Glutamatergic neuron (in vitro differentiated cells): ENCODE measurements at regions not wholly inside any gene's neighbourhood (a gene's known extent, or its start where the extent isn't known, plus 50 kb on each side); places are given as distances from the start of the nearest gene placed in this dataset.

Experiments
- DNase-seq: peaks from one replicate; pipeline ENCODE4 v3.0.0; 2022
- H3K27ac Mint-ChIP-seq: one replicate; pipeline ENCODE4 v1.8.0; 2020; ENCODE audit warnings: mild to moderate bottlenecking, mixed read lengths, inconsistent platforms; ENCODE audit not compliant: unreplicated experiment
- H3K27me3 Mint-ChIP-seq: one replicate; pipeline ENCODE4 v1.8.0; 2020; ENCODE audit warnings: mild to moderate bottlenecking, moderate library complexity, mixed read lengths, inconsistent platforms; ENCODE audit not compliant: unreplicated experiment
- H3K36me3 Mint-ChIP-seq: one replicate; pipeline ENCODE4 v1.8.0; 2020; ENCODE audit warnings: mild to moderate bottlenecking, mixed read lengths, inconsistent platforms; ENCODE audit not compliant: unreplicated experiment
- H3K4me1 Mint-ChIP-seq: one replicate; pipeline ENCODE4 v1.8.0; 2020; ENCODE audit warnings: mild to moderate bottlenecking, low read depth, mixed read lengths, inconsistent platforms; ENCODE audit not compliant: unreplicated experiment
- H3K4me3 Mint-ChIP-seq: one replicate; pipeline ENCODE4 v1.8.0; 2020; ENCODE audit warnings: mild to moderate bottlenecking, mixed read lengths, inconsistent platforms; ENCODE audit not compliant: unreplicated experiment
- H3K9me3 Mint-ChIP-seq: one replicate; pipeline ENCODE4 v1.8.0; 2020; ENCODE audit warnings: mild to moderate bottlenecking, moderate library complexity, mixed read lengths, inconsistent platforms; ENCODE audit not compliant: unreplicated experiment
- CTCF ChIP-seq: fragments of 200-600 bp; sonication (generic); IDR thresholded peaks from one replicate; pipeline ENCODE4 v1.5.0; 2021; ENCODE audit not compliant: partially characterized antibody, unreplicated experiment

- no peaks in the 10 kb centered on the region for H3K36me3 Mint-ChIP-seq
- no peak overlapping the region for H3K27ac Mint-ChIP-seq
- peaks cover 2% of the 10 kb centered on the region for H3K27me3 Mint-ChIP-seq
- no peak overlapping the region for H3K4me3 Mint-ChIP-seq
- DNase-seq = no peak
- TF ChIP-seq CTCF = no peak
- peaks cover 3% of the 10 kb centered on the region for H3K9me3 Mint-ChIP-seq
- H3K4me1 Mint-ChIP-seq = no peaks in the 10 kb centered on the region
Measured at GRCh38 chr5:24397601-24398000, 247.2 kb downstream of the CDH10 start.

- TF ChIP-seq CTCF = no peak
- H3K27me3 Mint-ChIP-seq = peaks cover 2% of the 10 kb centered on the region
- H3K4me1 Mint-ChIP-seq = peaks cover 8% of the 10 kb centered on the region
- H3K4me3 Mint-ChIP-seq = no peak overlapping the region
- peaks cover 2% of the 10 kb centered on the region for H3K9me3 Mint-ChIP-seq
- no peaks in the 10 kb centered on the region for H3K36me3 Mint-ChIP-seq
- no peak for DNase-seq
- H3K27ac Mint-ChIP-seq = no peak overlapping the region
Measured at GRCh38 chr5:24401773-24402172, 243.0 kb downstream of the CDH10 start.

GRCh38 chr5:24407466-24407865 lies 237.3 kb downstream of the CDH10 start:
- H3K4me1 Mint-ChIP-seq = peaks cover 14% of the 10 kb centered on the region
- H3K27me3 Mint-ChIP-seq = no peaks in the 10 kb centered on the region
- DNase-seq = no peak
- peak overlapping the region; percentile 84 for H3K27ac Mint-ChIP-seq
- peak overlapping the region; percentile 55 for H3K4me3 Mint-ChIP-seq
- H3K9me3 Mint-ChIP-seq = peaks cover 2% of the 10 kb centered on the region
- H3K36me3 Mint-ChIP-seq = no peaks in the 10 kb centered on the region
- TF ChIP-seq CTCF = no peak

- Mint-ChIP-seq H3K4me3 (no peak overlapping the region), H3K27ac (no peak overlapping the region), H3K4me1 (no peaks in the 10 kb centered on the region), H3K36me3 (no peaks in the 10 kb centered on the region), H3K27me3 (no peaks in the 10 kb centered on the region), H3K9me3 (no peaks in the 10 kb centered on the region)
- DNase-seq = no peak
- TF ChIP-seq CTCF = no peak
Measured at GRCh38 chr5:24428345-24428744, 216.4 kb downstream of the CDH10 start.

GRCh38 chr5:24433555-24433954 lies 211.2 kb downstream of the CDH10 start:
- no peak overlapping the region for H3K27ac Mint-ChIP-seq
- TF ChIP-seq CTCF = no peak
- H3K4me1 Mint-ChIP-seq = no peaks in the 10 kb centered on the region
- no peak for DNase-seq
- H3K36me3 Mint-ChIP-seq = no peaks in the 10 kb centered on the region
- H3K4me3 Mint-ChIP-seq = no peak overlapping the region
- H3K27me3 Mint-ChIP-seq = no peaks in the 10 kb centered on the region
- H3K9me3 Mint-ChIP-seq = no peaks in the 10 kb centered on the region
